Mesenchymal stem cell (in vitro differentiated cells and primary cell): ENCODE measurements at regions not wholly inside any gene's neighbourhood (a gene's known extent, or its start where the extent isn't known, plus 50 kb on each side); places are given as distances from the start of the nearest gene placed in this dataset.

Experiments
- DNase-seq: peaks from one replicate; pipeline ENCODE4 v3.0.0-alpha.2; 2013
- H2AFZ ChIP-seq: one replicate; pipeline ENCODE4 v1.6.1; 2013; ENCODE audit warnings: low read depth, mild to moderate bottlenecking, control low read depth, inconsistent platforms, low read length, moderate library complexity
- H2AK5ac ChIP-seq: 2 replicates; pipeline ENCODE4 v1.6.1; 2013; ENCODE audit warnings: low read length, moderate library complexity, mild to moderate bottlenecking, inconsistent platforms; ENCODE audit not compliant: severe bottlenecking
- H2BK120ac ChIP-seq: one replicate; pipeline ENCODE4 v1.6.1; 2013; ENCODE audit warnings: low read depth, mild to moderate bottlenecking, inconsistent platforms, low read length, moderate library complexity
- H2BK12ac ChIP-seq, 2 experiments: one replicate each; pipeline ENCODE4 v1.6.1; 2013; ENCODE audit warnings: inconsistent platforms in 2 of 2, low read length in 2 of 2, mild to moderate bottlenecking in 2 of 2, moderate library complexity in 2 of 2, control low read depth in 1 of 2
- H2BK15ac ChIP-seq: one replicate; pipeline ENCODE4 v1.6.1; 2013; ENCODE audit warnings: mild to moderate bottlenecking, low read depth, inconsistent platforms; ENCODE audit not compliant: poor library complexity, severe bottlenecking
- H2BK5ac ChIP-seq: 2 replicates; pipeline ENCODE4 v1.6.1; 2013; ENCODE audit warnings: low read depth, mild to moderate bottlenecking, low read length, control low read depth, inconsistent platforms; ENCODE audit not compliant: poor library complexity, severe bottlenecking
- H3K14ac ChIP-seq, 2 experiments: one replicate each; pipeline ENCODE4 v1.6.1; 2013; ENCODE audit warnings: inconsistent platforms in 2 of 2, low read length in 2 of 2, control low read depth in 1 of 2, mild to moderate bottlenecking in 1 of 2, moderate library complexity in 1 of 2
- H3K18ac ChIP-seq, 2 experiments: one replicate each; pipeline ENCODE4 v1.6.1; 2013; ENCODE audit warnings: inconsistent platforms in 2 of 2, low read length in 2 of 2, control low read depth in 1 of 2, low read depth in 1 of 2, mild to moderate bottlenecking in 1 of 2
- H3K23ac ChIP-seq, 2 experiments: one replicate each; pipeline ENCODE4 v1.6.1; 2013; ENCODE audit warnings: inconsistent platforms in 2 of 2, low read length in 2 of 2, mild to moderate bottlenecking in 2 of 2, moderate library complexity in 2 of 2, control low read depth in 1 of 2
- H3K27ac ChIP-seq: 2 replicates; pipeline ENCODE4 v1.5.1; 2013; ENCODE audit warnings: mild to moderate bottlenecking, moderate library complexity, low read length, control low read depth, inconsistent platforms; ENCODE audit not compliant: poor library complexity, severe bottlenecking
- H3K27me3 ChIP-seq, 2 experiments: 2 replicates each; pipeline versions ENCODE4 v1.6.1 to v1.7.0; 2013; ENCODE audit warnings: low read length in 2 of 2, mild to moderate bottlenecking in 2 of 2, moderate library complexity in 2 of 2, control low read depth in 1 of 2, inconsistent platforms in 1 of 2; ENCODE audit not compliant: control insufficient read depth in 1 of 2, insufficient read depth in 1 of 2
- H3K36me3 ChIP-seq, 2 experiments: 2 replicates each; pipeline versions ENCODE4 v1.6.1 to v1.7.0; 2013; ENCODE audit warnings: low read length in 2 of 2, control low read depth in 1 of 2, inconsistent platforms in 1 of 2, low read depth in 1 of 2, mild to moderate bottlenecking in 1 of 2; ENCODE audit not compliant: insufficient read depth in 2 of 2, control insufficient read depth in 1 of 2
- H3K4ac ChIP-seq, 2 experiments: one replicate each; pipeline ENCODE4 v1.6.1; 2013; ENCODE audit warnings: inconsistent platforms in 2 of 2, low read length in 2 of 2, mild to moderate bottlenecking in 2 of 2, moderate library complexity in 2 of 2, control low read depth in 1 of 2, low read depth in 1 of 2
- H3K4me1 ChIP-seq: 2 replicates; pipeline ENCODE4 v1.6.1; 2013; ENCODE audit warnings: low read depth, low read length, control low read depth; ENCODE audit not compliant: control insufficient read depth, insufficient read depth
- H3K4me2 ChIP-seq: 2 replicates; pipeline ENCODE4 v1.6.1; 2013; ENCODE audit warnings: low read length, mild to moderate bottlenecking, inconsistent platforms; ENCODE audit not compliant: poor library complexity, severe bottlenecking
- H3K4me3 ChIP-seq, 2 experiments: 2 replicates each; pipeline versions ENCODE4 v1.5.1 to v1.7.0; 2013; ENCODE audit warnings: low read length in 2 of 2, mild to moderate bottlenecking in 2 of 2, control low read depth in 1 of 2, low read depth in 1 of 2; ENCODE audit not compliant: insufficient read depth in 1 of 2
- H3K79me1 ChIP-seq: replicated peaks from 2 replicates; pipeline ENCODE4 v1.6.1; 2013; ENCODE audit warnings: mild to moderate bottlenecking, control low read depth, low read length, inconsistent platforms; ENCODE audit not compliant: poor library complexity, severe bottlenecking
- H3K9ac ChIP-seq: 2 replicates; pipeline ENCODE4 v1.7.0; 2013; ENCODE audit warnings: mild to moderate bottlenecking, low read length, moderate library complexity
- H3K9me3 ChIP-seq: 2 replicates; pipeline ENCODE4 v1.7.0; 2013; ENCODE audit warnings: mild to moderate bottlenecking, low read length; ENCODE audit not compliant: control insufficient read depth
- H4K8ac ChIP-seq: one replicate; pipeline ENCODE4 v1.6.1; 2013; ENCODE audit warnings: inconsistent platforms, mild to moderate bottlenecking, low read length, moderate library complexity
- H4K91ac ChIP-seq: one replicate; pipeline ENCODE4 v1.6.1; 2013; ENCODE audit warnings: mild to moderate bottlenecking, low read length, inconsistent platforms
- WGBS: methylation state at CpG from one replicate; pipeline ENCODE4 v1.1.7; 2013; ENCODE audit warnings: mixed read lengths; 5-methylcytosine and 5-hydroxymethylcytosine counted together

DNA sequence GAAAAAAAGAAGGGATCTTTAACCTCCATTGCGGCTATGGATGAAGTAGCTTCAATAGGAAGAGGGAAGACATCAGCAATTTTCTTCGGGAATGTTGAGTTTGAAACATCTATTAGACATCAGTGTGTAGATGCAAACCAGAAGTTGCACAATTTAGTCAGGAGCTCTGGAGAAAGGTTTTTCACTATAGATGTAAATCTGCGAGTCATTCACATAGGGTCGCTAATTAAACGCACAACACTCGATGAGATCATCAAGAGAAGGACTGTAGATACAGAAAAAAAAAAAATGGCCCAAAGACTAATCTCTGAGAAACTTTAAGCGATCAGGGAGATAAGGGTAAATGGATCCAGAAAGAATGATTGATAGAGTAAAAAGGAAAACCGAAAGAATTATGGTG lies 61.7 kb upstream of the TES start:
- H2BK12ac ChIP-seq = no peak overlapping the region
- no peak overlapping the region for H3K4ac ChIP-seq
- H2AFZ ChIP-seq = no peak overlapping the region
- H4K8ac ChIP-seq = no peak overlapping the region
- H4K91ac ChIP-seq = no peak overlapping the region
- no peak overlapping the region for H3K4me2 ChIP-seq
- no peaks in the 10 kb centered on the region for H3K4me1 ChIP-seq
- H2BK5ac ChIP-seq = no peak overlapping the region
- no peaks in the 10 kb centered on the region for H3K27me3 ChIP-seq
- no peak for DNase-seq
- no peak overlapping the region for H2BK120ac ChIP-seq
- no peaks in the 10 kb centered on the region for H3K9me3 ChIP-seq
- no peak overlapping the region for H3K23ac ChIP-seq
- no peak overlapping the region for H3K18ac ChIP-seq
- H3K36me3 ChIP-seq = no peaks in the 10 kb centered on the region
- no peak overlapping the region for H3K4me3 ChIP-seq
- 93% methylated on average over 8 of the region's 8 CpGs for WGBS
- no peak overlapping the region for H2BK15ac ChIP-seq
- no peak overlapping the region for H2AK5ac ChIP-seq
- no peak overlapping the region for H3K27ac ChIP-seq
- H3K9ac ChIP-seq = no peak overlapping the region
- H3K79me1 ChIP-seq = no peaks in the 10 kb centered on the region
- no peak overlapping the region for H3K14ac ChIP-seq

DNA sequence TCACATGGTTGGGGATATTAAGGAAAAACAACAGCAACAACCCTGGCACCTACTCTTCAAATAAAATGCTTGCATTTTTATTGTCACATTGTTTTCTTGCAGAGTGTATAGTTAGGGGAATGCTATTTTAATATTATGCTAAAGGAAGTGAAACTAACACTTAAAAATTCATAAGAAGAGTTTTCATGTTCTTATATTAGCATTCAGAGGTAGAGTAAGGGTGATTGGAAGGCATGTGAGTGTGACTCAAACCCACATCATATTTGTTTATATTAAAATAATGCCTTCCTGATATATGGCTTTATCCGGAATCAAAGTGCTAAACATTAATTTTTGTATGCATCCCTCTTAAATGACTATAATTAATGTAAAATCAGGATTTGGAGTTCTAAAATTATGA lies 59.8 kb upstream of the TES start:
- Histone ChIP-seq H3K4ac (no peak overlapping the region), H3K27ac (no peak overlapping the region), H4K91ac (no peak overlapping the region), H2BK12ac (no peak overlapping the region), H2BK120ac (no peak overlapping the region), H2BK5ac (no peak overlapping the region), H2AFZ (no peak overlapping the region), H2AK5ac (no peak overlapping the region), H3K23ac (no peak overlapping the region), H3K9me3 (no peaks in the 10 kb centered on the region), H3K4me1 (no peaks in the 10 kb centered on the region), H3K4me2 (no peak overlapping the region), H3K79me1 (no peaks in the 10 kb centered on the region), H3K4me3 (no peak overlapping the region), H2BK15ac (no peak overlapping the region), H3K36me3 (no peaks in the 10 kb centered on the region), H3K27me3 (no peaks in the 10 kb centered on the region), H3K9ac (peak overlapping the region; percentile 11), H3K14ac (no peak overlapping the region), H4K8ac (no peak overlapping the region), H3K18ac (no peak overlapping the region)
- DNase-seq = no peak
- no CpG with 5 or more reads among the region's 1 CpG for WGBS

DNA sequence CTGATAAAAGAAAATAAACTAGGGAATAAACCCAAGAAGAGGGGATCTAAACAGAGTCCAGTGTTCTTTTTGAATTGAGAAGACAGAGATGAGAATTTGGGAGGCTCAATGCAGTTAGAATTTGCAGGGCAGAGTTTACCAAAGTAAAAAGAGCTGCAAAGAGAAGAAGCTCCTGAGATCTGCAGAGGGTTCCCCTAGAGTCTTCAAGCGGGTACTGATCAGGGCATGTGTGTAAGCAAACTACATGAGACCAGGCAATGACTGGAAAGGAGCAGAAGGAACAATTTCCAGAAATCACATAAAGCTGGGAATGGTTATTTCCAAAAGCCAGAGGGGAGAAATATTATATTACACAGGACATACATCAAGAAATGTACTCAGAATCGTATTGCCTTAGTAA lies 58.1 kb upstream of the TES start:
- no peak overlapping the region for H3K4me2 ChIP-seq
- H3K18ac ChIP-seq = peak overlapping the region in 1 of 2 experiments; percentile 8
- no peak overlapping the region for H2AFZ ChIP-seq
- H2BK120ac ChIP-seq = no peak overlapping the region
- no peak overlapping the region for H4K8ac ChIP-seq
- no peaks in the 10 kb centered on the region for H3K79me1 ChIP-seq
- no peak overlapping the region for H2BK12ac ChIP-seq
- H3K23ac ChIP-seq = no peak overlapping the region
- DNase-seq = no peak
- no peak overlapping the region for H3K4me3 ChIP-seq
- no peak overlapping the region for H2AK5ac ChIP-seq
- 100% methylated on average over 1 of the region's 2 CpGs for WGBS
- H2BK15ac ChIP-seq = no peak overlapping the region
- no peaks in the 10 kb centered on the region for H3K4me1 ChIP-seq
- H3K27me3 ChIP-seq = no peaks in the 10 kb centered on the region
- H3K9me3 ChIP-seq = no peaks in the 10 kb centered on the region
- H4K91ac ChIP-seq = no peak overlapping the region
- no peak overlapping the region for H3K4ac ChIP-seq
- H3K14ac ChIP-seq = no peak overlapping the region
- no peaks in the 10 kb centered on the region for H3K36me3 ChIP-seq
- H2BK5ac ChIP-seq = no peak overlapping the region
- H3K9ac ChIP-seq = no peak overlapping the region
- H3K27ac ChIP-seq = no peak overlapping the region

DNA sequence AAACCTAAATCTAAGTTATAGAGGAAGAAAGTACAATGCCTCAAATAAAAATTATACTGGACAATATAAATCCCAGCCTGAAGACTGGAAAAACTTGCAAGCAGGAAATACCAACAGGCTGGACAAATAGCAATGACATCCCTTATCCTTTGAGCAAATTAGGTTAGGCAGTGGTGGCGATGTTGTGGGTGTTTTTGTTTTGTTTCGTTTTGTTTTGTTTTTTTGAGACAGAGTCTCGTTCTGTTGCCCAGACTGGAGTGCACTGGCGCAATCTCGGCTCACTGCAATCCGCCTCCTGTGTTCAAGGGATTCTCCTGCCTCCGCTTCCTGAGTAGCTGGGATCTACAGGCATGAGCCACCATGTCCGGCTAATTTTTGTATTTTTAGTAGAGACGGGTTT lies 57.3 kb upstream of the TES start:
- Histone ChIP-seq H3K27me3 (no peaks in the 10 kb centered on the region), H2AK5ac (no peak overlapping the region), H3K9ac (no peak overlapping the region), H3K79me1 (no peaks in the 10 kb centered on the region), H2AFZ (no peak overlapping the region), H3K4me1 (no peaks in the 10 kb centered on the region), H3K4me2 (no peak overlapping the region), H2BK5ac (no peak overlapping the region), H3K27ac (no peak overlapping the region), H3K18ac (no peak overlapping the region), H3K14ac (no peak overlapping the region), H3K36me3 (no peaks in the 10 kb centered on the region), H2BK12ac (no peak overlapping the region), H3K23ac (no peak overlapping the region), H3K4ac (no peak overlapping the region), H3K4me3 (no peak overlapping the region), H2BK15ac (no peak overlapping the region), H2BK120ac (no peak overlapping the region), H4K8ac (no peak overlapping the region), H4K91ac (no peak overlapping the region), H3K9me3 (no peaks in the 10 kb centered on the region)
- no peak for DNase-seq
- 91% methylated on average over 9 of the region's 9 CpGs for WGBS
